H1 (cell line): ENCODE measurements at regions not wholly inside any gene's neighbourhood (a gene's known extent, or its start where the extent isn't known, plus 50 kb on each side); places are given as distances from the start of the nearest gene placed in this dataset.

Experiments
- CTCF ChIA-PET: fragments of 300-600 bp; sonication (Branson Sonifier 250); formaldehyde crosslinking; loops from one replicate; lab custom pipeline; 2021; ENCODE audit not compliant: partially characterized antibody; lab: Charles Lee
- POLR2A ChIA-PET: fragments of 300-600 bp; sonication (Branson Sonifier 250); formaldehyde crosslinking; loops from one replicate; lab custom pipeline; 2021; ENCODE audit warnings: inconsistent platforms; ENCODE audit not compliant: partially characterized antibody; lab: Charles Lee
- DNase-seq, 2 experiments: peaks; one replicate each; pipeline versions ENCODE4 v3.0.0 to v3.0.0-alpha.2; 2010 to 2022; ENCODE audit warnings: low spot score in 2 of 2, low read depth in 1 of 2, mixed read lengths in 1 of 2
- FAIRE-seq: peaks from 2 replicates; lab custom pipeline; 2011; peaks lifted over from hg19 to GRCh38; lab: Jason Lieb, UNC
- H2AFZ ChIP-seq: 2 replicates; pipeline ENCODE4 v1.8.1; 2012; ENCODE audit warnings: low read length, inconsistent platforms
- H2AK5ac ChIP-seq: 2 replicates; pipeline ENCODE4 v1.6.1; 2013; ENCODE audit warnings: low read depth, low read length
- H2BK120ac ChIP-seq: replicated peaks from 2 replicates; pipeline ENCODE3; 2013; ENCODE audit warnings: low read depth, low read length, inconsistent platforms
- H2BK12ac ChIP-seq: 2 replicates; pipeline ENCODE4 v1.6.1; 2013; ENCODE audit warnings: low read depth, low read length
- H2BK15ac ChIP-seq: 2 replicates; pipeline ENCODE4 v1.6.1; 2013; ENCODE audit warnings: low read length
- H2BK20ac ChIP-seq: 2 replicates; pipeline ENCODE4 v1.6.1; 2013; ENCODE audit warnings: low read length
- H2BK5ac ChIP-seq: 2 replicates; pipeline ENCODE4 v1.6.1; 2013; ENCODE audit warnings: low read depth, low read length
- H3K14ac ChIP-seq: 2 replicates; pipeline ENCODE4 v1.6.1; 2013; ENCODE audit warnings: inconsistent platforms; ENCODE audit not compliant: insufficient read length
- H3K18ac ChIP-seq: 2 replicates; pipeline ENCODE4 v1.6.1; 2013; ENCODE audit warnings: low read length; ENCODE audit errors: extremely low read depth
- H3K23ac ChIP-seq: 2 replicates; pipeline ENCODE4 v1.6.1; 2013; ENCODE audit warnings: inconsistent platforms; ENCODE audit not compliant: insufficient read length
- H3K23me2 ChIP-seq: 2 replicates; pipeline ENCODE4 v1.6.1; 2013; ENCODE audit warnings: low read depth, low read length
- H3K27ac ChIP-seq: 2 replicates; pipeline ENCODE4 v1.6.1; 2011; ENCODE audit warnings: low read depth, low read length, inconsistent platforms
- H3K27me3 ChIP-seq, 4 experiments: replicated peaks in 1 of 4; 1 replicate in 1 of 4; 2 replicates in 3 of 4; pipeline versions ENCODE4 v1.6.1 to v1.8.1; 2011 to 2013; ENCODE audit warnings: low read length in 3 of 4, mild to moderate bottlenecking in 3 of 4, inconsistent platforms in 2 of 4, mixed read lengths in 2 of 4, moderate library complexity in 1 of 4; ENCODE audit not compliant: control insufficient read depth in 3 of 4, insufficient read depth in 3 of 4; ENCODE audit errors: extremely low read depth in 1 of 4
- H3K36me3 ChIP-seq, 4 experiments: 2 replicates each; pipeline versions ENCODE4 v1.6.1 to v1.8.1; 2011 to 2013; ENCODE audit warnings: mild to moderate bottlenecking in 4 of 4, low read length in 3 of 4, moderate library complexity in 2 of 4, control low read depth in 1 of 4, inconsistent platforms in 1 of 4; ENCODE audit not compliant: insufficient read depth in 4 of 4, control insufficient read depth in 2 of 4
- H3K4ac ChIP-seq: replicated peaks from 2 replicates; pipeline ENCODE3; 2013; ENCODE audit warnings: low read length, low read depth, mixed read lengths, inconsistent platforms; ENCODE audit not compliant: insufficient read length
- H3K4me1 ChIP-seq, 4 experiments: replicated peaks in 1 of 4; 1 replicate in 1 of 4; 2 replicates in 3 of 4; pipeline versions ENCODE4 v1.6.1 to v1.8.1; 2011 to 2013; ENCODE audit warnings: low read length in 3 of 4, inconsistent platforms in 2 of 4, mixed read lengths in 1 of 4; ENCODE audit not compliant: insufficient read depth in 4 of 4, control insufficient read depth in 3 of 4
- H3K4me2 ChIP-seq, 2 experiments: 2 replicates each; pipeline versions ENCODE4 v1.6.1 to v1.8.1; 2011 to 2013; ENCODE audit warnings: low read depth in 2 of 2, low read length in 2 of 2, control low read depth in 1 of 2, inconsistent platforms in 1 of 2, mild to moderate bottlenecking in 1 of 2; ENCODE audit not compliant: insufficient read depth in 1 of 2
- H3K4me3 ChIP-seq, 4 experiments: fragments of 200-600, 300-600 bp in 1 of 4; sonication (generic), shearing (Covaris generic), sonication (Bioruptor Twin) in 1 of 4; 2 replicates each; pipeline versions ENCODE4 v1.5.1 to v1.8.1; 2011 to 2016; ENCODE audit warnings: low read length in 4 of 4, low read depth in 3 of 4, control low read depth in 2 of 4, inconsistent platforms in 2 of 4, mild to moderate bottlenecking in 2 of 4, mixed read lengths in 1 of 4, moderate library complexity in 1 of 4; ENCODE audit not compliant: insufficient read depth in 2 of 4; ENCODE audit errors: extremely low read depth in 1 of 4
- H3K56ac ChIP-seq: replicated peaks from 2 replicates; pipeline ENCODE3; 2013; ENCODE audit warnings: low read depth, mild to moderate bottlenecking, mixed read lengths, low read length, inconsistent platforms; ENCODE audit not compliant: insufficient read length
- H3K79me1 ChIP-seq: 2 replicates; pipeline ENCODE4 v1.6.1; 2013; ENCODE audit warnings: low read depth, low read length, control low read depth
- H3K79me2 ChIP-seq, 2 experiments: 2 replicates each; pipeline versions ENCODE4 v1.6.1 to v1.8.1; 2012 to 2013; ENCODE audit warnings: low read length in 2 of 2, mild to moderate bottlenecking in 2 of 2, inconsistent platforms in 1 of 2; ENCODE audit not compliant: insufficient read depth in 2 of 2, control insufficient read depth in 1 of 2
- H3K9ac ChIP-seq, 4 experiments: replicated peaks in 1 of 4; 1 replicate in 1 of 4; 2 replicates in 3 of 4; pipeline versions ENCODE4 v1.6.1 to v1.8.1; 2011 to 2013; ENCODE audit warnings: low read depth in 3 of 4, low read length in 3 of 4, control low read depth in 2 of 4, mild to moderate bottlenecking in 2 of 4, moderate library complexity in 2 of 4, inconsistent platforms in 1 of 4; ENCODE audit errors: extremely low read depth in 1 of 4
- H3K9me3 ChIP-seq, 2 experiments: 2 replicates each; pipeline versions ENCODE4 v1.6.1 to v1.8.1; 2012 to 2013; ENCODE audit warnings: mild to moderate bottlenecking in 2 of 2, moderate library complexity in 2 of 2, control low read depth in 1 of 2, inconsistent platforms in 1 of 2, low read depth in 1 of 2, low read length in 1 of 2, mixed read lengths in 1 of 2; ENCODE audit not compliant: insufficient read depth in 2 of 2
- H4K20me1 ChIP-seq, 2 experiments: replicated peaks in 1 of 2; 2 replicates each; pipeline versions ENCODE3 to v1.8.1; 2011 to 2013; ENCODE audit warnings: inconsistent platforms in 2 of 2, low read length in 2 of 2, mild to moderate bottlenecking in 1 of 2; ENCODE audit not compliant: insufficient read depth in 2 of 2, control insufficient read depth in 1 of 2
- H4K5ac ChIP-seq: 2 replicates; pipeline ENCODE4 v1.6.1; 2013; ENCODE audit warnings: low read length, low read depth, mixed read lengths, inconsistent platforms; ENCODE audit not compliant: insufficient read length
- H4K8ac ChIP-seq: 2 replicates; pipeline ENCODE4 v1.8.0; 2013; ENCODE audit warnings: mild to moderate bottlenecking, moderate library complexity, low read length, inconsistent platforms; ENCODE audit not compliant: insufficient read depth; ENCODE audit errors: extremely low read depth
- H4K91ac ChIP-seq: replicated peaks from 2 replicates; pipeline ENCODE3; 2013; ENCODE audit warnings: low read length, mixed read lengths, inconsistent platforms; ENCODE audit not compliant: insufficient read length
- EP300 ChIP-seq, 2 experiments: IDR thresholded peaks; 1 replicate in 1 of 2; 2 replicates in 1 of 2; pipeline ENCODE4 v1.6.1; 2011 to 2012; ENCODE audit warnings: low read depth in 2 of 2, low read length in 2 of 2, mild to moderate bottlenecking in 2 of 2, borderline replicate concordance in 1 of 2, inconsistent platforms in 1 of 2, moderate library complexity in 1 of 2
- NANOG ChIP-seq: IDR thresholded peaks from 2 replicates; pipeline ENCODE4 v1.6.1; 2011; ENCODE audit warnings: low read length, low read depth, mild to moderate bottlenecking, inconsistent platforms; ENCODE audit not compliant: insufficient read depth, poor library complexity, severe bottlenecking
- RAD21 ChIP-seq, 2 experiments: IDR thresholded peaks in 1 of 2; conservative IDR thresholded peaks in 1 of 2; 2 replicates each; pipeline ENCODE4 v1.6.1; 2011; ENCODE audit warnings: low read depth in 2 of 2, low read length in 2 of 2, improper control_type of control experiment in 1 of 2, inconsistent platforms in 1 of 2, mild to moderate bottlenecking in 1 of 2, moderate library complexity in 1 of 2
- WGBS, 2 experiments: shearing (Covaris generic) in 1 of 2; methylation state at CpG; one replicate each; pipeline versions ENCODE4 v1.1.6 to v1.1.7; 2013 to 2015; ENCODE audit warnings: low lambda C conversion rate in 2 of 2, mixed read lengths in 2 of 2, inconsistent platforms in 1 of 2, low coverage in 1 of 2, missing lambda C conversion rate in 1 of 2; ENCODE audit not compliant: insufficient replicate concordance in 2 of 2, insufficient coverage in 1 of 2, insufficient read length in 1 of 2; ENCODE audit errors: extremely low coverage in 1 of 2, missing lambda C conversion rate in 1 of 2; 5-methylcytosine and 5-hydroxymethylcytosine counted together

GRCh38 chr4:182111586-182111985 is 131.6 kb upstream of the TENM3 start:
- WGBS, 2 experiments = 87% methylated on average over 1 of the region's 1 CpG; no CpG with 5 or more reads in 1 of the 2 experiments
- no peak overlapping the region for H3K56ac ChIP-seq
- no peaks in the 10 kb centered on the region for H3K23me2 ChIP-seq
- no peaks in the 10 kb centered on the region for H3K9me3 ChIP-seq
- H2BK120ac ChIP-seq = no peak overlapping the region
- ChIA-PET POLR2A (no interaction called here), CTCF (interaction anchor here (0.6 to 1.1 kb wide), 6 partner anchors 9 to 174 kb away, joined by 3 to 4 read pairs (median 3); no protein-coding TSS in a partner anchor)
- DNase-seq (no peak), FAIRE-seq (no peak)
- no peak overlapping the region for H3K23ac ChIP-seq
- H3K18ac ChIP-seq = no peak overlapping the region
- H2BK5ac ChIP-seq = no peak overlapping the region
- H3K4me3 ChIP-seq = no peak overlapping the region
- no peaks in the 10 kb centered on the region for H3K27me3 ChIP-seq
- H3K79me1 ChIP-seq = no peaks in the 10 kb centered on the region
- no peaks in the 10 kb centered on the region for H3K4me1 ChIP-seq
- no peaks in the 10 kb centered on the region for H3K79me2 ChIP-seq
- no peak overlapping the region for H4K8ac ChIP-seq
- H3K4ac ChIP-seq = no peak overlapping the region
- H3K36me3 ChIP-seq = no peaks in the 10 kb centered on the region
- no peaks in the 10 kb centered on the region for H4K20me1 ChIP-seq
- H3K14ac ChIP-seq = no peak overlapping the region
- no peak overlapping the region for H2BK20ac ChIP-seq
- H4K91ac ChIP-seq = no peak overlapping the region
- H3K27ac ChIP-seq = no peak overlapping the region
- no peak overlapping the region for H2AFZ ChIP-seq
- no peak overlapping the region for H2AK5ac ChIP-seq
- no peak overlapping the region for H2BK12ac ChIP-seq
- H2BK15ac ChIP-seq = no peak overlapping the region
- no peak overlapping the region for H4K5ac ChIP-seq
- no peak for TF ChIP-seq EP300 (IDR thresholded peaks at IDR 0.05; ENCODE audit: borderline replicate concordance in 1 of 2, low read depth in 2 of 2, low read length in 2 of 2)
- TF ChIP-seq NANOG = no peak
- peak; percentile 28 to 30 for TF ChIP-seq RAD21 (IDR thresholded peaks at IDR 0.05 in 1 of 2, conservative IDR thresholded peaks at IDR 0.05 in 1 of 2; ENCODE audit: low read depth in 2 of 2, low read length in 2 of 2)
- H3K9ac ChIP-seq = no peak overlapping the region
- H3K4me2 ChIP-seq = no peak overlapping the region
